ENCODE measurements at regions not wholly inside any gene's neighbourhood (a gene's known extent, or its start where the extent isn't known, plus 50 kb on each side); places are given as distances from the start of the nearest gene placed in this dataset.
A peak's percentile ranks its signal among the peaks of the same experiment; 100 is the strongest.

DNA sequence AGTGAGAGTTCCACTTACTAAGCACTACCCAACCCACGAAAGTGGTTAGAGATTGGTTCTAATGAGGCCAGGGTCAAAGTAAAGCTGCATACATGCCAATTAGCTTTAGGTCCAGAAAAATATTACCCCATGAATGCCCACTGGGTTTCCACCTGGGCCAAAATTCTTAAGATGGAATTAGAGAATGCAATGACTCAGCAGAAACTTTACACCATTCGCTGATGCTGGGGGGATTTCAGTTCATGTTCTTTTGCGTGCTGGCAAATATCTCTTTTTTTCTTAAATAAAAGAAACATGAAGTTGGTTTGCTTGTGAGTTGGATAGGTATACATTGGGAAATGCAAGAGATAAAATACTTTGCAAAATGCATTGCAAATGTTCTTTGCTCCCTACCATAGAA, 715.3 kb upstream of the MIR17HG start:
- ChIA-PET POLR2A (ENCODE audit: low non-redundant PET) (no interaction called here), CTCF (no interaction called here)
- no TSS peak for BruUV-seq (replicated peaks)
- TF ChIP-seq, protein P1, sequence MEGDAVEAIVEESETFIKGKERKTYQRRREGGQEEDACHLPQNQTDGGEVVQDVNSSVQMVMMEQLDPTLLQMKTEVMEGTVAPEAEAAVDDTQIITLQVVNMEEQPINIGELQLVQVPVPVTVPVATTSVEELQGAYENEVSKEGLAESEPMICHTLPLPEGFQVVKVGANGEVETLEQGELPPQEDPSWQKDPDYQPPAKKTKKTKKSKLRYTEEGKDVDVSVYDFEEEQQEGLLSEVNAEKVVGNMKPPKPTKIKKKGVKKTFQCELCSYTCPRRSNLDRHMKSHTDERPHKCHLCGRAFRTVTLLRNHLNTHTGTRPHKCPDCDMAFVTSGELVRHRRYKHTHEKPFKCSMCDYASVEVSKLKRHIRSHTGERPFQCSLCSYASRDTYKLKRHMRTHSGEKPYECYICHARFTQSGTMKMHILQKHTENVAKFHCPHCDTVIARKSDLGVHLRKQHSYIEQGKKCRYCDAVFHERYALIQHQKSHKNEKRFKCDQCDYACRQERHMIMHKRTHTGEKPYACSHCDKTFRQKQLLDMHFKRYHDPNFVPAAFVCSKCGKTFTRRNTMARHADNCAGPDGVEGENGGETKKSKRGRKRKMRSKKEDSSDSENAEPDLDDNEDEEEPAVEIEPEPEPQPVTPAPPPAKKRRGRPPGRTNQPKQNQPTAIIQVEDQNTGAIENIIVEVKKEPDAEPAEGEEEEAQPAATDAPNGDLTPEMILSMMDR (conservative IDR thresholded peaks at IDR 0.05; ENCODE audit: low read depth, low read length), result no peak
- TF ChIP-seq EZH2 (IDR thresholded peaks at IDR 0.05; ENCODE audit: borderline replicate concordance, low read depth, low read length, poor library complexity, severe bottlenecking), result no peak
- H3K27ac ChIP-seq (ENCODE audit: low read depth, low read length, poor library complexity, severe bottlenecking), result no peak overlapping the region
- no peaks in the 10 kb centered on the region for H3K36me3 ChIP-seq (ENCODE audit: insufficient read depth, low read length, poor library complexity, severe bottlenecking)
- no peaks in the 10 kb centered on the region for H3K9me3 ChIP-seq (ENCODE audit: low read depth, low read length, poor library complexity, severe bottlenecking)
- H3K27me3 ChIP-seq (replicated peaks; ENCODE audit: insufficient read depth, low read depth, low read length, poor library complexity), result no peaks in the 10 kb centered on the region
- H3K4me1 ChIP-seq (ENCODE audit: insufficient read depth, low read length, poor library complexity, severe bottlenecking), result no peaks in the 10 kb centered on the region
- no peak overlapping the region for H3K4me3 ChIP-seq (ENCODE audit: low read depth, low read length, poor library complexity, severe bottlenecking)
- DNase-seq (ENCODE audit: low spot score), result no peak
- intact Hi-C loops (cut with micrococcal nuclease; ENCODE audit: unreplicated experiment), result no loop called here

DNA sequence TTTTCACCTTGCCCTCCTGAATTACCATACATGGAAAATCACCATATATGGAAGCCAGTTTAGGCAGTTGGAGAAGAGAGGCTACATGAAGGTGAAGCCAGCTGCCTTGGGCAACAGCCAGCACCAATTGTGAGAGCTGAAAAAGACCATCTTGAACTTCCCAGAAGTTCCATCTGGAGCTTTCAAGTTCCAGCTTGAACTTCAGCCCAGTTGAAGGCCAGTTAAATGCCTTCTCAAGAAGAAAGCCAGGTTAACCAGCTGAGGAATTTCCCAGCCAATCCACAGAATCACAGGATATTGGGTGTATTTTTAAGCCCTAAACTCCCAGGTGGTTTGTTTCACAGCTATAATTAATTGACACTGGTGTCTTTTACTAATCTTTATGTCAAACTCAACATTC, 713.6 kb upstream of the MIR17HG start:
- ChIA-PET POLR2A (ENCODE audit: low non-redundant PET) (no interaction called here), CTCF (no interaction called here)
- no peaks in the 10 kb centered on the region for H3K9me3 ChIP-seq (ENCODE audit: low read depth, low read length, poor library complexity, severe bottlenecking)
- BruUV-seq (replicated peaks), result no TSS peak
- H3K27ac ChIP-seq (ENCODE audit: low read depth, low read length, poor library complexity, severe bottlenecking), result no peak overlapping the region
- H3K36me3 ChIP-seq (ENCODE audit: insufficient read depth, low read length, poor library complexity, severe bottlenecking), result no peaks in the 10 kb centered on the region
- TF ChIP-seq, protein P1 (conservative IDR thresholded peaks at IDR 0.05; ENCODE audit: low read depth, low read length), result no peak
- TF ChIP-seq EZH2 (IDR thresholded peaks at IDR 0.05; ENCODE audit: borderline replicate concordance, low read depth, low read length, poor library complexity, severe bottlenecking), result no peak
- intact Hi-C loops (cut with micrococcal nuclease; ENCODE audit: unreplicated experiment), result no loop called here
- no peaks in the 10 kb centered on the region for H3K27me3 ChIP-seq (replicated peaks; ENCODE audit: insufficient read depth, low read depth, low read length, poor library complexity)
- no peak for DNase-seq (ENCODE audit: low spot score)
- no peaks in the 10 kb centered on the region for H3K4me1 ChIP-seq (ENCODE audit: insufficient read depth, low read length, poor library complexity, severe bottlenecking)
- no peak overlapping the region for H3K4me3 ChIP-seq (ENCODE audit: low read depth, low read length, poor library complexity, severe bottlenecking)

DNA sequence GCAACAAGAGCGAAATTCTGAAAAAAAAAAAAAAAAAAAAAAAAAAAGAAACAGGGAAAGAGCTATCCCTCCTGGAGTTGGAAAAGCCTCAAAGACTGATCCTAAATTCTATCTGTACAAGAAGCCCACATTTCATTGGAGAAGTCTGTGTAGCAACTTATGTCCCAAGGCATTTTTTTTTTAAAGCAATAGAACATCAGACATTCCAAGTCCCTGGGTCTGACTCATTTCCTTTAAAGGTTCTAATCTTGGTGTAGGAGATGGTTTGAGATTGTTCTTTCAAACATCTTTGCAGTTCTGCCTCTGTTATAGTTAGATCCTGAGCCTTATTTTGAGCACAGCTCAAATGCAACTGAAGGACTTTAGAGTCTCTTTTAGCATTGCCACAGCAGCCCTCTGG, 706.5 kb upstream of the MIR17HG start:
- no peaks in the 10 kb centered on the region for H3K9me3 ChIP-seq (ENCODE audit: low read depth, low read length, poor library complexity, severe bottlenecking)
- no peaks in the 10 kb centered on the region for H3K4me1 ChIP-seq (ENCODE audit: insufficient read depth, low read length, poor library complexity, severe bottlenecking)
- ChIA-PET POLR2A (ENCODE audit: low non-redundant PET) (interaction anchor here (0.6 kb wide), 1 partner anchor 44 kb away, joined by 11 read pairs; no protein-coding TSS in a partner anchor), CTCF (no interaction called here)
- no peak overlapping the region for H3K4me3 ChIP-seq (ENCODE audit: low read depth, low read length, poor library complexity, severe bottlenecking)
- no peak overlapping the region for H3K27ac ChIP-seq (ENCODE audit: low read depth, low read length, poor library complexity, severe bottlenecking)
- no peaks in the 10 kb centered on the region for H3K27me3 ChIP-seq (replicated peaks; ENCODE audit: insufficient read depth, low read depth, low read length, poor library complexity)
- intact Hi-C loops (cut with micrococcal nuclease; ENCODE audit: unreplicated experiment), result no loop called here
- BruUV-seq (replicated peaks), result no TSS peak
- TF ChIP-seq EZH2 (IDR thresholded peaks at IDR 0.05; ENCODE audit: borderline replicate concordance, low read depth, low read length, poor library complexity, severe bottlenecking), result no peak
- TF ChIP-seq, protein P1 (conservative IDR thresholded peaks at IDR 0.05; ENCODE audit: low read depth, low read length), result no peak
- H3K36me3 ChIP-seq (ENCODE audit: insufficient read depth, low read length, poor library complexity, severe bottlenecking), result no peaks in the 10 kb centered on the region
- DNase-seq (ENCODE audit: low spot score), result peak; percentile 4

Measured in A673 (cell line).